ENCODE measurements at regions not wholly inside any gene's neighbourhood (a gene's known extent, or its start where the extent isn't known, plus 50 kb on each side); places are given as distances from the start of the nearest gene placed in this dataset.
A peak's percentile ranks its signal among the peaks of the same experiment; 100 is the strongest.

- DNase-seq: no peak
Measured at GRCh38 chr15:69802432-69802831, 295.3 kb downstream of the TLE3 start.

DNA sequence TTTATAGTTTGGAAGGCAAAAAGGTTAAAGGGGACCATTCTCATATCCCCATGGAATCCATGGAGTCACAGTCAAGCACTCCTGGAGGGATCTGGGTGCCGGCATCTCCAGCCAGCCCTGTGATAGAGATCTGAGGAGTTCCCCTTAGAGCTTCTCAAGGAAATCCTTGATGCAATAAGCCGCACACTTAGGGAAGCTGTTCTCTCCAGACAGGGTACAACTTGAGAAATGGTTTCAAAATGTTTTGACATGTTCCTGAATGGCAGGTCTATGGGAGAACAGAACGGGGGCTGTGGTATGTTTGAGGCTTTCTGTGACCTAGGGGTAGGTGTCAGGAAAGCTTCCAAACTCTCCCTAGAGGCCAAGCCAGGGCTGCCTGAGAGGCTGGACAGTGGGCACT is 292.9 kb downstream of the TLE3 start:
- DNase-seq: no peak

GRCh38 chr15:69805248-69805953 is 292.3 kb downstream of the TLE3 start:
- no peak for DNase-seq

DNA sequence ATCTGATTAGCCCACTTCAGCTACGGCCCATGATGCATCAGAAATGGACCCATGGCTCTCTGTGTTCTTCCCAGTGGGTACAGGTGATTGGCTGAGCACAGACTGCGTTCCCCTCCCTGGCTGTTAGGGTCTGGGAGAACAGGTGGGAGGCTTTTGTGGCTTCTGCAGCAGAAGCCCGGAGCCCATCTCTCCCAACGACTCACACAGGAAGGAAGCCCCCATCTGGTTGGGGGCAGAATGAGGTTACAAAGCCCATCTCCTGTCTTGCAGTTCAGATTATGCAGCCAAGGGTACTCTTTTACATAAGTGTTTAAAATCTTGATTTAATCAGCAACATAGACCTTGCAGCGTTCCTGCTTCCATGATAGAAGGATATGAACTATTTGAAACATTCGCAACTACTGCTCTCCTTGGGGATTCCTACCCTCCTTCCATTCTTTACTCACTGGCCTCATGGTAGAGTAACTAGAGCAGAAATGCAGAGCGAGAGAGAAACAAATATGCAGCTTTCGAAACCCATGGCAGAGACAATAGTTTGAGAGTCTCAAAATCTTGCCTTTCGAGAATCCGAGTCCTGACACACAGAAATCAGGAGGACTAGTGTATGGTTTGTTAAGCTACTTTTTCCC is 291.3 kb downstream of the TLE3 start:
- no peak for DNase-seq

DNA sequence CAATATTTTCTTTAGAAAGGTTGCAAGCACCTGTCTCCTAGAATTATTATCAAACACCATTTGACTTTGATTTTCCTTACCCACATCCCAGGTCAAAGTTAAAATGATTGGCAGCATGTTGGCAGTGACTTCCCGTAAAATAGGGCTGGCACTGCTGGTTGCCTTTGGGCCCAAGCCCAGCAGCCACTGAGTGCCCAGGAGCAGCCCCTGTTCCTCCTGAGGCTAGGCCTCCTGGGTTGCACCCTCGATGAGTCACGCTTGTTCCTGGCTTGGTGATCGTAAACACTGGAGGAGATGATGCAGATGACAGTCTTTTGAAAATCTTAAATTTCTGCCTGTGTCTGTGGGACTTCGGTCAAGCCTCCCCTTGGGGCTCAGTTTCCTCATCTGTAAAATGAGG is 290.0 kb downstream of the TLE3 start:
- DNase-seq: peak in 1 of 2 donors; percentile 43

DNA sequence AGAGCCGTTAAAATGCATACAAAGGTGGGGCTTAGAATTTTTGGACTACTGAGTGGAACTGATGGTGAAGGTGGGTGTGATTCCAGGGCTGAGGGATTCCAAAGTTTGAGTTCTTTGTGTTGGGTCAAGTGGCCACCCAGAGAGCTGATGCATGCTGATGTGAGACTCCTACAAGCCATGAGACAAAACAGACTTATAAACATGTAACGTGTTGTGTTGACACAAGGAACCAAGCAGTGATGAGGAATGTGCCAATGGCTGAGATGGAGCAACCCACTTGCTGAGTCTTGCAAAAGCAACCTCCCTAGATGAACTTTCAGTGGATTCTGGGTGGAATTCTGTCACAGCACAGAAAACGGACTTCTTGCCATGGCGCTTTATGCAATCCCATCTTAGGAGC is 289.0 kb downstream of the TLE3 start:
- DNase-seq: no peak

GRCh38 chr15:69809421-69809820 is 288.3 kb downstream of the TLE3 start:
- DNase-seq: no peak

GRCh38 chr15:69810431-69811354 is 287.0 kb downstream of the TLE3 start:
- no peak for DNase-seq

GRCh38 chr15:69812861-69813261 is 284.9 kb downstream of the TLE3 start:
- no peak for DNase-seq

- no peak for DNase-seq
Measured at GRCh38 chr15:69813881-69814280, 283.8 kb downstream of the TLE3 start.

DNA sequence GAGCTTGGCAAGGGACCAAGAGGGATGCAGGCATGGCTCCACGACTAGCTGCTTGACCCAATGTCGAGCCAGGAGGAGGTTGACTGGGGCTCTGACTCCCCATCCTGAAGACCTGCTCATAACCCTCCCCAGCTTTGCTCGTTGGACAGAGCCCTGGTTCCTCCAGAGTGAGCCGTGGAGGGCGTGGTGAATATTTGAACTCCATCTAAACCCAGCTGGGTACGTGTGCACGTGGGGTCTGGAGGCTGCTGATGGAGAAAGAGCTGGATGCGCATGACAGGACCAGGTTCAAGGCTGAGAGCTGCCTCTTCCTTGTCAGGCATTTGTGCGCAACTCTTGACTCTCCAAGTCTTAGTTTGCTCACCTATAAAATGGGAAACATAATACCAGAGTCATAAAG is 282.8 kb downstream of the TLE3 start:
- DNase-seq: no peak

DNA sequence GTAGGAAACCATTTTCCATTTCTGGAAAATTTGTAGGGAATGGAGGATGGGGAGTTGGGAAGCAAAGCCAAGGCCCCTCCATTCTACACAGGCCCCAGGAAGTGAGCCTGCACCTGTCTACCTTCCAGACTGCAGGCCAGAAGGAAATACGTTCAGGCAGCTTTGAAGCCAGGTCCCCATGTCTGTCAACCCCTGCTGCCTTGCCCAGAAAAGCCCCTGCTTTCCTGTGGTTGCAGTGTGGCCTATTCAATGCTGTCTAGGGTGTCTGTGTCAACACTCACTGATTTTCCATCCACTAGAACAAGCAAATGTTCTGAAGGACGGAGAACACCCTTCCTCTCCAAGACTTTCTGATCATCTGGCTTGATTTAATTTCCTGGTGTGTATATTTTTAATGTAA is 281.9 kb downstream of the TLE3 start:
- DNase-seq: no peak

DNA sequence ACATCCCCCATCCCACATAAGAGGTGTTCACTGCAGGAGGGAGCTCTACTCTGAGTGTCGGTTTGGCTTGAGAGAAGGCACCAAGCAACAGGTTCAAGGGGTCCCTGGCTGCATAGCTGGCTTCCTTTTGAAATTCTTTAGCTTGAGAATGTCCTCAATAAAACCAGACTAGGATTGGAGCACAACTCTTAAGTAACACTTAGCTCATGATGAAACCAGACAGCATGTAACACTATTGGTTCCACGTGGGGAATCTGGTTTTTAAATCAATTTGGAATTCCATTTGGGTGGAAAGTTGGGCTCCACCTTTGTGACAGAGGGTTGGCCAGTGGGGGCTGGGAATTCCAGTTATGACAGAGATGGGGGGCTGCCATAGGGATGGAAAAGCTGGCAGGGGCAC is 281.2 kb downstream of the TLE3 start:
- no peak for DNase-seq

- no peak for DNase-seq
Measured at GRCh38 chr15:69818529-69818928, 279.2 kb downstream of the TLE3 start.

DNA sequence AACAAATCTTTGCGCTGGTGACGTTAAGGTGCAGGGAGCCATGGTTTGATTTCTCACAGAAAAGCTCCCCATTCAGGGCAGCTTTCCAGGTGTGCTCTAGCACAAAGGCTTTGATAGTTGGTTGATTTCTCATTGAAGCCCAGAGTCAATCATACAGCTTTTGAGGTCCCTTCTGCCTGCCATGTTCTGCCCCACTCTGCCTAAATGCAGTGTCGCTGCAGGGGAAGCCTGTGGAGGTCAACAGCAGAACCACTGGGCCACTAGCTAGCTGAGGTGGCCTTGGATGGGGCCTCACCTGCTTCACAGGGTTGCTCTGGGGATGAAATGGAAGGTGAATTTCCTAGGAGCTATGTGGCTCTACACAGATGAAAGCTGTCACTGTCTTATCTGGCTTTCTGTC is 278.3 kb downstream of the TLE3 start:
- no peak for DNase-seq

DNA sequence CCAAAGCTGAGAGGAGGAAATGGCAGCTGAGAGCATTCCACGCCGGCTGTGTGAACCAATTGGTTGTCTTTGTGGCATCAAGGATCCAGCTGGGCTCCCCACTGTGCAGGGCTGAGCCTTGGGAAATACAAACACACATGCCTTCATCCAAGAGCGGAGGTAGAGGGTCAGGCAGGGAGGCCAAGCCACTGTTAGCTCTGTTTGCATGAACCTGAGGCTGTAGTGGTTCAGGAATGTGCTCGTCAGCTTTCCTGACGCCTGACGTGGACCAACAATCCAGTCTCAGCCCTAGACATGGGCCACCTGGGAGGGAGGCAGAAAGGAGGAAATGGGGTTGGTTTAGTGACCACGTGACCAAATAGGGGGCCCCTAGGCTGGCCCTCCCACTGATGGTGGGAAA is 276.9 kb downstream of the TLE3 start:
- no peak for DNase-seq

- no peak for DNase-seq
Measured at GRCh38 chr15:69823223-69823907, 274.4 kb downstream of the TLE3 start.

DNA sequence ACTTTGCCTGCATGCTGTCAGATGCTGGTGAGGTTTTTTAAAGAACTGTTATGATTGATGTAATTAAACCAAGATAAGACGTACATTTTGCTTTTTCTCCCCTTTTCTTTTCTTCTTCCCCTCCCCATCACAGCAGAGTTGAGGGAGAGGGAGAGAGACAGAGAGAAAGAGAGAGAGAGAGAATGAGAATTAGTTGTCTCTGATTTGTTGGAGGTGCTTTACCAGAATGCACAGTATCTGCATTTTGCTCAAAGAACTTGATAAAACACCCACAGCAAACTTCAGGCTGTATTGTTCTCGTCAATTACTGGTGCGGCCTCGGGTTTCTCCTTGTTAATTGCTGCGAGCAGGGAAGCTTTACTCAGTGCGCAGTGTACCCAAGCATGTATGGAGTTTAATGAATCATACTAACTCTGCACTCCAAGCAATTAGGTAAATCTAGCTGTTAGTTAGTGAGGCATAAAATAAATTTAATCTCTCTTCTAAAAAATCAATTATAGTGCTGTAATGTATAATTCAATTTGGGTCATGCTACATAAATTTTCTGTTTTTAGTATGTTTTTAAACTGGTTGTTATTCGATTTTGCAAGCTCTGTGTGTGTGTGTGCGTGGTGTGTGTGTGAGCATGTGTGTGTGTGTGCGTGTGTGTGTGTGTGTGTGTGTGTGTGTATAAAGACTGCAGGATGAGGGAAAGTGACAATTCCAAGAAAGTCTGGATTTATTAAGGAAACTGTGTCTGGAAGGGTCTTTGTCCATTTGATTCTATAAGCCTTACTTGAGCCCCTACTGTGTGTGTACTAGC is 273.4 kb downstream of the TLE3 start:
- DNase-seq: no peak

- DNase-seq: no peak
Measured at GRCh38 chr15:69824877-69825406, 272.8 kb downstream of the TLE3 start.

DNA sequence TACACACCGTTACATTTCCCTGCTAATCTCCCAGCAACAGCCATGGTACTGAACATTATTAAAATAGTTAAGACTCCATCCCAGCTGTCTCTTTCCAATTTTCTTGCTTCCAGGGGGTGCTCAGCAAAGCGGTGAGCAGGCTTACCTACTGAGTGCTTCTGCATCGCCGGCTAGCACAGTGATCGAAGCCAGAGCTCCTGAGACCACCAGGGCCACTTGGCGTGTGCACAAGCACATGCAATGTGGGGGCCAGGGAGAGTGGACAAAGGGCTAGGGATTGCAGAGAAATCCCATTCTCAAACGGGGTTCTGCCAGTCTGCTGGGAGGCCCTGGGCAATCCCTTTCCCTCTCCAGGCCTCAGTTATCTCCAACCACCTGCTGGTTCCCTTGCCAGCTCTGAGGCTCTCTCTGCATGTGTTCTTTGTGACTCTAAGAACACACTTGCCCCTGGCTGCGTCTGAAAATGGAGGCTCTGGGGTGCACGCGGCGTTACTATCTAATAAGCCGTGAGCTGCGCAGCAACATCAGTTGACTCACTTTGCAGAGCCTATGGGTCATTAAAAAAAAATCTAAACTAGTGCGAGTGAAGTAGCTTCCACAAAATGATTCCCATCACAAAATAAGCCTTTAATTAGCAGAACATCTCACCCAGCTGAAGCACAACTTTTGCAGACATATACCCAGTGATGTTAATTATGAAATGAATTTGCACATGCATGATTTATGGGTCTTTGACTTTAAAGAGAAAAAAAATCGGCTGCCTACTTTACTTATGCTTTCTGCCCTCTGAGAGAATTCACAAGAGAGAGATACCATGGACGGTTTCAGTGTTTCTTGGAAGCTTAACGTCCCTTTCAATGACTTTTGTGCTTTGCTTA is 271.5 kb downstream of the TLE3 start:
- no peak for DNase-seq

GRCh38 chr15:69826819-69827175 is 270.9 kb downstream of the TLE3 start:
- no peak for DNase-seq

Measured in CD4-positive, alpha-beta T cell treated with Interleukin-1 beta for 1 hour (primary cell).